OCI-LY1 (cell line): ENCODE measurements at regions not wholly inside any gene's neighbourhood (a gene's known extent, or its start where the extent isn't known, plus 50 kb on each side); places are given as distances from the start of the nearest gene placed in this dataset.
A peak's percentile ranks its signal among the peaks of the same experiment; 100 is the strongest.

Experiments used
- H2AFZ ChIP-seq: fragments of 200-600 bp; sonication (generic), shearing (Covaris generic); 2 replicates; pipeline ENCODE4 v1.6.0; 2014; ENCODE audit warnings: antibody characterized with exemption, mild to moderate bottlenecking, low read length
- H3F3A ChIP-seq: fragments of 200-600 bp; sonication (generic), shearing (Covaris generic); 2 replicates; pipeline ENCODE4 v1.6.0; 2014; ENCODE audit warnings: mild to moderate bottlenecking, antibody characterized with exemption, low read length, moderate library complexity; ENCODE audit not compliant: insufficient read depth
- H3K27ac ChIP-seq: fragments of 200-600 bp; sonication (generic); 2 replicates; pipeline ENCODE4 v1.5.1; 2014; ENCODE audit warnings: low read length, mixed run types, mild to moderate bottlenecking, low read depth; ENCODE audit not compliant: poor library complexity, severe bottlenecking
- H3K27me3 ChIP-seq: fragments of 200-600 bp; sonication (generic); 2 replicates; pipeline ENCODE4 v1.6.0; 2014; ENCODE audit warnings: antibody characterized with exemption, mild to moderate bottlenecking, low read length, moderate library complexity; ENCODE audit not compliant: insufficient read depth
- H3K36me3 ChIP-seq: fragments of 200-600 bp; sonication (generic); 2 replicates; pipeline ENCODE4 v1.6.1; 2014; ENCODE audit warnings: mild to moderate bottlenecking, antibody characterized with exemption, low read length, moderate library complexity, mixed read lengths; ENCODE audit not compliant: insufficient read depth
- H3K4me1 ChIP-seq: fragments of 200-600 bp; sonication (generic); 2 replicates; pipeline ENCODE4 v1.5.1; 2014; ENCODE audit warnings: mild to moderate bottlenecking, low read length, moderate library complexity; ENCODE audit not compliant: insufficient read depth, severe bottlenecking
- H3K4me2 ChIP-seq: fragments of 200-600 bp; sonication (generic), shearing (Covaris generic); 2 replicates; pipeline ENCODE4 v1.6.1; 2014; ENCODE audit warnings: low read length
- H3K4me3 ChIP-seq: fragments of 200-600 bp; sonication (generic); 2 replicates; pipeline ENCODE4 v1.5.1; 2014; ENCODE audit warnings: low read length, low read depth, mild to moderate bottlenecking, mixed read lengths; ENCODE audit not compliant: poor library complexity, severe bottlenecking
- H3K79me2 ChIP-seq: fragments of 200-600 bp; shearing (Covaris generic); 2 replicates; pipeline ENCODE4 v1.6.1; 2016; ENCODE audit warnings: mixed run types, low read length, mixed read lengths; ENCODE audit not compliant: insufficient read depth
- H3K9ac ChIP-seq: fragments of 200-600 bp; sonication (generic), shearing (Covaris generic); 2 replicates; pipeline ENCODE4 v1.6.1; 2014; ENCODE audit warnings: mild to moderate bottlenecking, low read length, mixed read lengths
- H3K9me2 ChIP-seq: fragments of 200-600 bp; sonication (generic), shearing (Covaris generic); 2 replicates; pipeline ENCODE4 v1.6.1; 2014; ENCODE audit warnings: low read depth, mild to moderate bottlenecking, low read length, mixed read lengths
- H3K9me3 ChIP-seq: fragments of 200-600 bp; shearing (Covaris generic); 2 replicates; pipeline ENCODE4 v1.6.1; 2014; ENCODE audit warnings: low read length, mixed read lengths
- H4K20me1 ChIP-seq: fragments of 200-600 bp; sonication (generic), shearing (Covaris generic); 2 replicates; pipeline ENCODE4 v1.6.0; 2016; ENCODE audit warnings: mild to moderate bottlenecking, low read length; ENCODE audit not compliant: insufficient read depth
- CTCF ChIP-seq: fragments of 200-600 bp; sonication (generic), shearing (Covaris generic); IDR thresholded peaks from 2 replicates; pipeline ENCODE4 v1.5.1; 2017; ENCODE audit warnings: mild to moderate bottlenecking, antibody characterized with exemption, low read length, moderate library complexity, mixed read lengths
- EZH2 ChIP-seq: fragments of 200-600 bp; sonication (generic), shearing (Covaris generic); IDR thresholded peaks from 2 replicates; pipeline ENCODE4 v1.8.0; 2017; ENCODE audit warnings: borderline replicate concordance, mixed run types, mild to moderate bottlenecking, antibody characterized with exemption, low read length, moderate library complexity, mixed read lengths

GRCh38 chr2:209322041-209322440 lies 101.8 kb upstream of the MAP2 start:
- Histone ChIP-seq H3K4me2 (no peak overlapping the region), H3K4me1 (peaks cover 3% of the 10 kb centered on the region), H4K20me1 (no peaks in the 10 kb centered on the region), H3F3A (no peaks in the 10 kb centered on the region), H3K27ac (no peak overlapping the region), H3K9me3 (no peaks in the 10 kb centered on the region), H3K9ac (no peak overlapping the region), H2AFZ (no peak overlapping the region), H3K4me3 (no peak overlapping the region), H3K9me2 (no peaks in the 10 kb centered on the region), H3K36me3 (no peaks in the 10 kb centered on the region), H3K27me3 (no peaks in the 10 kb centered on the region), H3K79me2 (no peaks in the 10 kb centered on the region)
- TF ChIP-seq CTCF (no peak), EZH2 (no peak)

GRCh38 chr2:209322905-209323512 lies 100.8 kb upstream of the MAP2 start:
- Histone ChIP-seq H3K27me3 (no peaks in the 10 kb centered on the region), H3K4me2 (peak overlapping the region; percentile 22; the same call in 1 of the 2 replicates), H3K79me2 (no peaks in the 10 kb centered on the region), H3K9me2 (no peaks in the 10 kb centered on the region), H2AFZ (no peak overlapping the region), H3K27ac (no peak overlapping the region), H3K9ac (no peak overlapping the region), H3K4me1 (peaks cover 3% of the 10 kb centered on the region), H3K9me3 (no peaks in the 10 kb centered on the region), H3K36me3 (no peaks in the 10 kb centered on the region), H4K20me1 (no peaks in the 10 kb centered on the region), H3K4me3 (no peak overlapping the region), H3F3A (no peaks in the 10 kb centered on the region)
- TF ChIP-seq CTCF: no peak

GRCh38 chr2:209323738-209324137 lies 100.1 kb upstream of the MAP2 start:
- Histone ChIP-seq H3K27me3 (no peaks in the 10 kb centered on the region), H3K27ac (no peak overlapping the region), H3K9ac (no peak overlapping the region), H3F3A (no peaks in the 10 kb centered on the region), H2AFZ (no peak overlapping the region), H4K20me1 (no peaks in the 10 kb centered on the region), H3K79me2 (no peaks in the 10 kb centered on the region), H3K4me2 (no peak overlapping the region), H3K4me3 (no peak overlapping the region), H3K9me3 (no peaks in the 10 kb centered on the region), H3K4me1 (peaks cover 3% of the 10 kb centered on the region), H3K9me2 (no peaks in the 10 kb centered on the region), H3K36me3 (no peaks in the 10 kb centered on the region)
- TF ChIP-seq CTCF: no peak
- no peak for TF ChIP-seq EZH2
